Testis (tissue), 2 donors: ENCODE measurements at regions not wholly inside any gene's neighbourhood (a gene's known extent, or its start where the extent isn't known, plus 50 kb on each side); places are given as distances from the start of the nearest gene placed in this dataset.

Experiments used
- DNase-seq: peaks from one replicate; pipeline ENCODE4 v3.0.0-alpha.2; 2019
- H3K27ac ChIP-seq, 2 donors: fragments of 200-600 bp; sonication (generic); one replicate each; pipeline ENCODE4 v1.5.1; 2019
- H3K27me3 ChIP-seq: fragments of 200-600 bp; sonication (generic); one replicate; pipeline ENCODE4 v1.5.1; 2019
- H3K36me3 ChIP-seq: fragments of 200-600 bp; sonication (generic); one replicate; pipeline ENCODE4 v1.5.1; 2017; ENCODE audit warnings: low read depth; ENCODE audit errors: missing control alignments
- H3K4me1 ChIP-seq: fragments of 200-600 bp; sonication (generic); one replicate; pipeline ENCODE4 v1.5.1; 2019
- H3K4me3 ChIP-seq, 2 donors: fragments of 200-600 bp; sonication (generic); one replicate each; pipeline ENCODE4 v1.5.1; 2017 to 2019
- H3K9me3 ChIP-seq: fragments of 200-600 bp; sonication (generic); one replicate; pipeline ENCODE4 v1.5.1; 2017
- CTCF ChIP-seq, 3 experiments: fragments of 450-650 bp in 2 of 3; fragments of 200-600 bp in 1 of 3; sonication (generic) in 1 of 3; IDR thresholded peaks; one replicate each; pipeline ENCODE4 v1.5.1; 2016 to 2019; ENCODE audit warnings: antibody characterized with exemption in 3 of 3, mild to moderate bottlenecking in 2 of 3, moderate library complexity in 1 of 3
- POLR2A ChIP-seq: fragments of 450-650 bp; IDR thresholded peaks from one replicate; pipeline ENCODE4 v1.6.1; 2017; ENCODE audit warnings: antibody characterized with exemption, mild to moderate bottlenecking, moderate library complexity
- WGBS, 2 donors: methylation state at CpG; one replicate each; pipeline ENCODE4 v1.1.5; 2018; 5-methylcytosine and 5-hydroxymethylcytosine counted together
- intact Hi-C: fragments of 100-400 bp; cut with DNase I; formaldehyde crosslinking; loops from one replicate; pipeline ENCODE4 v1.15.1; 2023; ENCODE audit warnings: low total_unique reads

GRCh38 chr1:57798543-57798942 is 374.7 kb upstream of the DAB1 start:
- intact Hi-C loops = no loop called here
- 47 to 58% methylated on average over 1 of the region's 1 CpG for WGBS, 2 donors
- Histone ChIP-seq H3K4me3 (no peak overlapping the region), H3K9me3 (no peaks in the 10 kb centered on the region), H3K4me1 (no peaks in the 10 kb centered on the region), H3K27ac (no peak overlapping the region), H3K36me3 (no peaks in the 10 kb centered on the region), H3K27me3 (no peaks in the 10 kb centered on the region)
- no peak for DNase-seq
- TF ChIP-seq CTCF (IDR thresholded peaks at IDR 0.05) = no peak
- TF ChIP-seq POLR2A = no peak

- DNase-seq = no peak
- Histone ChIP-seq H3K4me3 (no peak overlapping the region), H3K4me1 (no peaks in the 10 kb centered on the region), H3K27me3 (no peaks in the 10 kb centered on the region), H3K9me3 (no peaks in the 10 kb centered on the region), H3K36me3 (no peaks in the 10 kb centered on the region), H3K27ac (no peak overlapping the region)
- intact Hi-C loops = no loop called here
- TF ChIP-seq POLR2A = no peak
- TF ChIP-seq CTCF (IDR thresholded peaks at IDR 0.05) = no peak
- WGBS, 2 donors = 60 to 65% methylated on average over 3 of the region's 3 CpGs
Observed at GRCh38 chr1:57797084-57797483, 373.2 kb upstream of the DAB1 start.

GRCh38 chr1:57796616-57797015 is 372.8 kb upstream of the DAB1 start:
- Histone ChIP-seq H3K36me3 (no peaks in the 10 kb centered on the region), H3K4me1 (no peaks in the 10 kb centered on the region), H3K4me3 (no peak overlapping the region), H3K27ac (no peak overlapping the region), H3K27me3 (no peaks in the 10 kb centered on the region), H3K9me3 (no peaks in the 10 kb centered on the region)
- DNase-seq = no peak
- intact Hi-C loops = no loop called here
- WGBS, 2 donors = 96% methylated on average over 2 of the region's 2 CpGs
- TF ChIP-seq CTCF (IDR thresholded peaks at IDR 0.05) = no peak
- TF ChIP-seq POLR2A = no peak

- 78 to 87% methylated on average over 5 of the region's 5 CpGs for WGBS, 2 donors
- no peaks in the 10 kb centered on the region for H3K36me3 ChIP-seq
- H3K4me3 ChIP-seq = no peak overlapping the region
- H3K27ac ChIP-seq = no peak overlapping the region
- DNase-seq = no peak
- H3K27me3 ChIP-seq = no peaks in the 10 kb centered on the region
- TF ChIP-seq POLR2A (no peak), CTCF (IDR thresholded peaks at IDR 0.05) (no peak)
- no peaks in the 10 kb centered on the region for H3K4me1 ChIP-seq
- intact Hi-C loops = no loop called here
- H3K9me3 ChIP-seq = no peaks in the 10 kb centered on the region
Observed at GRCh38 chr1:57795886-57796285, 372.0 kb upstream of the DAB1 start.

- H3K27ac ChIP-seq = no peak overlapping the region
- H3K4me3 ChIP-seq = no peak overlapping the region
- WGBS, 2 donors = 70 to 73% methylated on average over 2 of the region's 2 CpGs
- TF ChIP-seq CTCF (IDR thresholded peaks at IDR 0.05) (no peak), POLR2A (no peak)
- intact Hi-C loops = no loop called here
- H3K36me3 ChIP-seq = no peaks in the 10 kb centered on the region
- H3K27me3 ChIP-seq = no peaks in the 10 kb centered on the region
- no peaks in the 10 kb centered on the region for H3K4me1 ChIP-seq
- DNase-seq = no peak
- no peaks in the 10 kb centered on the region for H3K9me3 ChIP-seq
Observed at GRCh38 chr1:57794078-57794477, 370.2 kb upstream of the DAB1 start.
